Left hindlimb (tissue), 1 donor: ENCODE measurements at regions not wholly inside any gene's neighbourhood (a gene's known extent, or its start where the extent isn't known, plus 50 kb on each side); places are given as distances from the start of the nearest gene placed in this dataset.
"Not testable (repeated sequence)": the region's sequence is repeated elsewhere in the genome, so short reads cannot be mapped to it uniquely, and the experiment has no call there.

ENCODE experiments used
- DNase-seq: peaks from one replicate; pipeline ENCODE4 v3.0.0-alpha.2; 2018

DNA sequence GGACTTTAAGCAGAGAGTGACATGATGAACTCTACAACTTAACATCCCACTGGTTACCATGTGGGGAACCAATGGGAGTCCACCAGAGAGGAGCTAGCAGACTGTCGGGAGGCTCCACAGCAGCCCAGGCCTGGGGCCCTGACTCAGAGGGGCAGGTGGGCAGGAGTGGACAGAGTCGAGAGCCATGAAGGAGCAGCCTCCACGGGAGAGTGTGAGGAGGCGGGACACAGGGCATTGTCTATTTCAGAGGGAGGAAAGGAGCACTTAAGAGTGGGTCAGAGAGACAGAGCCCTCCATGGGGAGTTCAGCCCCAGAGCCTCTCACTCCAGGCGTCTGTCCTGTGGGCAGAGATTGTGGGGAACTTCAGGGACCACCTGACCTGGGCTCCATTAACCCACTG, 118.7 kb downstream of the CYP26B1 start:
- DNase-seq = no peak

DNA sequence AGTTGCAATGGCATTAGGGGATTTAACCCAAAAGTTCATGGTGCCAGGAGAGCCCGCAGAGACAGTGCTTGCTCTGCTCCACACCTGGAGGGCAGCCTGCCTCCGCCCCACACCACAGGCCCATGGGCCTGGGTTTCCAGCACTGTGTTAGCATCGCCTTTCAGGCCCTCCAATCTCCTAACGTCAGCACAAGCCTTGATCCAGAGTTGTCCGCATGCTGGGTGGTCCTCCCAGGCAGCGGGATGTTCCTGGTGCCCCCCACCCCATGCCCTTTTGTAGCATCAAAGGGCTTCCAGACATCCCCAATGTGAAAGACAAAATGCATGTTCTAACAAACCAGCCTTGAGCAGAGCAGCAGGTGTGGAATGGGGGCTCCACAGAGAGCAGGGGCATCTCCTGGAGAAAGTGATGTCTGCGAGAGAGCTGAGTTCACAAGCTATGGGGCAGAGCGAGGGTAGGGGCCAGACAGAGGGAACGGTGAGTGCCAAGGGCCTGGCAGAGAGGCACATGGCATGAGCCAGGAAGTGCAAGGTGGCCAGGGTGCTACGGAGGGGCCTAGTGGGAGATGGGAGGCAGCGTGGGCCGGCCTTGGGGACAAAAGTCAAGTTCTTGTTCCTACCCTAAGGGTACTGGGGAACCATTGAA, 119.2 kb downstream of the CYP26B1 start:
- no peak for DNase-seq

- DNase-seq = no peak
These were observed 120.1 kb downstream of the CYP26B1 start for GRCh38 chr2:72027426-72028161.

- no peak for DNase-seq
These were observed 120.7 kb downstream of the CYP26B1 start for GRCh38 chr2:72026819-72027425.

DNA sequence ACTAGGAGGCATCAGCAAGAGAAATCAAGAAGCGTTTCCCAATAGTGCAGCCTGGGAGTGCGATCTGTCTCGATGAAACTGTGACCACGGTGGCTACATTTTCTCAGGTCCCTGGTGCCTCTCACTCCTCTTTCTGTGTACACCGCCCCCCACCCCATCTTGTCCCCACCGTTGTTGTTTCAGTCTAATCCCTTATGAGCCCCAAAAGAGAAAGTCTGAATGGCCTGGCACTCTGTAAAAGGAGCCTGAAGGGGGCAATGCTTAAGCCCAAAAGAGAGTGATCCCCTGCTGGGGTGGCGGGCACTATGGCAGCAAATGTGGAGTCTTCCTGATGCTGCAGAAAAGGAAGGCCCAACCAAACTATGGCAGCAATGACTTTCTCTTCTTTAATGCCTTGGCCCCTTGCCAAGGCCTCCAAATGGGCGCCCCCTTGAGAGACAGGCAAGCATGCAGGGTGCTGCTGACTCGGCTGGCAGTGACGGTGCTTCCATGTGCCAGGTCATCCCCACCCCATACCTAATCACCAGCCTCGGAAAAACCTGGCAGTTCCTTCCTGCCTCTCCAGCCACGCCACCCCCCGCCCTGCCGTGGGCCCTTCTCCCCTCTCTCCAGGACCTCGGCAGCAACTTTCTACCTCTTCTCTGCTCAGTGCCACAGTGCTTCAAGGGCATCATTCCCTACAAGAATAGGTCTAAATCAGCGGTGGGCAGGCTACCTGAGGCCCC, 123.0 kb downstream of the CYP26B1 start:
- no peak for DNase-seq

DNA sequence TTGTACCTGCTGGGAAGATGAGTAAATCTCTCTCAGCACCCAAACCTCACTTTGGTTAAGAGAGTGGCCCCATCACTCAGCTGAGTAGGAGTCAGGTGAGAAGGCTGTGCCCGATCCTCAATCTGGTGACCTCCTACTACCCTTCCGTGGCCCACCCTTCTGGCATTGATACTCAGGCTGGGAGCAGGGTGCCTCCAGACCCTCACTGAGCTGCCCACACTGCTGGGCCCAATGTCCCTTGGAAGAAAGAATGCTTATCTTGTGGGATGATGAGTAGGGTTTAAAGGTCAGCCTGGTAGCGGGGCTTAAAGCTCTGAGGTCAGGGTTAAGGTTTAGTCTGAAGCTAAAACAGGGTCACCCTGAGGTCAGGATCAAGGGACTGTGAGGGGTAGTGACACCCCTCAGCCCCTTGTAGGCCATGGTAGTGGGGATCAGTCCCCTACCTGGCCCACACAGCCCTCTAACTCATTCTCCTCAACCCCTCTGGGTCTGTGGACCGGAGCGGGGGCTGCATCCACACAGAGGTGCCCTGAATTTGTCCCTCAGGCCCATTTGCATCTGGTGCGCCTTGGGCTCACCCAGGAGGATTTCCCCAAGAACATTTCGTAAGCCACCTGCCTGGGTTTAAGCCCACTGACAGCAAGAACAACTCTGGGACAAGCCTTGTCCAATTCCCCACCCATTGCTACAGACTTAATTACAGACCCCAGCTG, 123.8 kb downstream of the CYP26B1 start:
- no peak for DNase-seq

DNA sequence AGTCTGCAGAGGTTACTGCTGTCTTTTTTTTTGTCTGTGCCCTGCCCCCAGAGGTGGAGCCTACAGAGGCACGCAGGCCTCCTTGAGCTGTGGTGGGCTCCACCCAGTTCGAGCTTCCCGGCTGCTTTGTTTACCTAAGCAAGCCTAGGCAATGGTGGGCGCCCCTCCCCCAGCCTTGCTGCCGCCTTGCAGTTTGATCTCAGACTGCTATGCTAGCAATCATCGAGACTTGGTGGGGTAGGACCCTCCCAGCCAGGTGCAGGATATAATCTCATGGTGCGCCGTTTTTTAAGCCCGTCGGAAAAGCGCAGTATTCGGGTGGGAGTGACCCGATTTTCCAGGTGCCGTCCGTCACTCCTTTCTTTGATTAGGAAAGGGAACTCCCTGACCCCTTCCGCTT, 126.3 kb downstream of the CYP26B1 start:
- DNase-seq = not testable (repeated sequence)

GRCh38 chr2:72015266-72015665, 132.4 kb downstream of the CYP26B1 start:
- no peak for DNase-seq

DNA sequence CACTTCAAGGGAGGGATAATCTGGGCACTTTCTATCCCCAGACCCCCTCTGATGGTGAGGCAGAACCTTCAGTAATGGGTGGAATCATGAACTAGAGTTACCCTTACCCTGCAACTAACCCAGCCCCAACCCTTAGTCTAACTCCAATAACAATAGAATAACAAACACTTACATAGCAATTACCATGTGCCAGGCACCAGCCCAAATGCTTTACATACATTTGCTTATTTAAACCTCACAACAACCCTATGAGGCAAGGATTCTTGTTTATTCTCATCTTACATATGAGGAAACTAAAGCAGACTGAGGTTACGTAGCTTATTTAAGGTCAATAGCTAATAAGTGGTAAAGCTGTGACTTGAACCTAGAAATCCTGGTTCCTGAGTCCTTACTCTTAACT, 132.8 kb downstream of the CYP26B1 start:
- DNase-seq = no peak

DNA sequence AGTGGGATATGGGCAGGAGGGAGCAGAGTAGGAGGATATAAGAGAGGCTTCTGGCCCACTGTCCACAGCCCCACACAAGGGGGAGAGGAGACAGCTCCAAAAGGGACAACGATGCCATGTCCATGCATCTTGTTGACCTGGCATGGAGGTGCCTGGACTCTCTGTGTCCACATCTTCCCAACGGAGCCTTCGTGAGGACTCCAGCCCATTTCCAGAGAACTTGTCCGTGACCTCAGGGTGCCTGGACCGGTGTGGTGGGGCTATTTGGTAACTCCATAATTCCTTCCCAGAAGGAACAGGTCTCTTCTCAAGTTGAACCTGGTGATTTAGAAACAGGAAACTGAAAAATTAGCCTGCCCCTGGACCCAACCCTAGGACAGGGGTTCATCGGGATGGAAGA, 133.9 kb downstream of the CYP26B1 start:
- DNase-seq = no peak

DNA sequence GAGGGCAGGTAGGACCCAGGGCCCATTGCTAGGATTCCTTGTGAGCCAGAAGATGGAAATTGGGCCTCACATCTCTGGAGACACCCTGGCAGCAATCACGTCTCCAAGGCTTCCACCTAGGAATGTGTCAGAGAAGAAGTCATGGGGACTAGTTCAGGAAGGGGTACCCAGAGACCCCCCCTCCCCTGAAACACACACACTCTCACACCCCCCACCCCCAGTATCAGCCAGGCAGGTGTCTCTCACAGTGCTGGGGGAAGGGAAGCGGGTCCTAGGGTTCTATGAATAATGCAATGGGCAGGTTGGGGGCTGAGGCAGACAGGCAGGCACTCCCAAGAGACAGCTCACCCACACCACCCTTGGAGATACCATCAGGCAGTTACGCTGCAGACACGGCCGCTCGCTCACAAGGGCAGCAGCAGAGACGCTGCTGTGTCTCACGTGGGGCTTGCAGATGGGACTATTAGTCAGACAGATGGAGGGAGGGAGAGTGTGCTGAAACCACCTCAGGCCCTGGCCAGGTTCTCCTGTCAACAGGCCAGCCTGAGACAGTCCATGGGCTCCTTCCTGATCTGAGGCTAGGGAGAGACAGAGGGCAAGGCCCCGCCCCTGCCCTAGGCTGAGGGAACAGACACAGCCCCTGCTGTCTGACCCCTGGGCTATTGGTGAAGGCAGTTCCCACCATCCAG, 134.6 kb downstream of the CYP26B1 start:
- DNase-seq = no peak

DNA sequence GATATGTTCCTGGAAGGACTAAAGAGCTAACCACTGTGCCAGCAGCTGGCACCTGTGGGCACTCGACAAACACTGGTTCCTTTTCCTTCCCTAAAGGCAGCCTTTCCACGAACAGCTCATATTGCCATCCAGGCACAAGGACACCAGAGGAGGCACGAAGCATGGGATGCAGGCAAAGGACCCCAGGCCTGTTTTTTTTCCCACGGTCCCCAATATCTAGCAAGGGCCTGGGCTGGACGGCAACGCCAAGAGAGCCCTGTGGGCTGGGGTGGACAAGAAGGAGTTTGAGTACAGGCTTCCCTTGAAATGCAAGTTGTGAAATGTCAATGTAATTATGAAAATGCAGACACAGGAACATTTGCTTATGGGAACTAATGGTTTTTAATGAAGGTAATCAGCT, 135.9 kb downstream of the CYP26B1 start:
- no peak for DNase-seq

DNA sequence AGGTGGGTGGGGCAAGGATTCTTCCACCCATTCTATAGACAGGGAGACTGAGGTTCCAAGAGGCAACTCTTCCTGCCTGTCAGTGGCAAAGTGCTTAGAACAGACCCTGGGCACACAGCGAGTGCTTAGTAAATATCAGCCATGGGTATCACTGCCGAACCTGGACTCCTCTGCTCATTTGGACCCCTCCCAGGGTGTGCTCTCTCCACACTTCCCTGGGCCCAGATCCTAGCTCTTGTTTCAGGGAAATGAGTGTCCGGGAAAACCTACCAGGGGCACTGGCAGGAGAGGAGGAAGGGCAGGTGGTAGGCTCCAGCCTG, 136.3 kb downstream of the CYP26B1 start:
- DNase-seq = no peak

GRCh38 chr2:72010647-72011369, 136.9 kb downstream of the CYP26B1 start:
- no peak for DNase-seq

GRCh38 chr2:72008608-72009007, 139.1 kb downstream of the CYP26B1 start:
- no peak for DNase-seq

- no peak for DNase-seq
These were observed 140.3 kb downstream of the CYP26B1 start for GRCh38 chr2:72007402-72007801.

GRCh38 chr2:72006188-72006736, 141.4 kb downstream of the CYP26B1 start:
- no peak for DNase-seq

DNA sequence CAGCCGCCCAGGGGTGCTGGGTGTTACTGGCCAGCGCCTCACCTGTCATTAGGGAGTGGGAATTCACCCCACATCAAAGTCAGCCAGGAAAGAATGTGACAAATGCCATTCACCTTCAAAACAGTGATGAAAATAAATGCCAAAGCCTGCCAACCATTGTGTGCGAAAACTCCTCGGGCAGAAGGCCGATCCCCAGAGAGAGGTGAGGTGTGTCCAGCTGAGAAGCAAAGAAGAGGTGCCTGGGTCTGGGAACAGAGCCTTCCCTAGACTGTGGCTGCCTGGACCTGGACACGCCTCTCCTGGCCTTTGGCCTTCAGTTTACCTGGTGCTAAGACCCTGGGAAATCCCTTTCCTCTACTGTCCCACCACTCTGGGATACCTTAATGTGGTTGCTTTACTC, 142.7 kb downstream of the CYP26B1 start:
- no peak for DNase-seq

DNA sequence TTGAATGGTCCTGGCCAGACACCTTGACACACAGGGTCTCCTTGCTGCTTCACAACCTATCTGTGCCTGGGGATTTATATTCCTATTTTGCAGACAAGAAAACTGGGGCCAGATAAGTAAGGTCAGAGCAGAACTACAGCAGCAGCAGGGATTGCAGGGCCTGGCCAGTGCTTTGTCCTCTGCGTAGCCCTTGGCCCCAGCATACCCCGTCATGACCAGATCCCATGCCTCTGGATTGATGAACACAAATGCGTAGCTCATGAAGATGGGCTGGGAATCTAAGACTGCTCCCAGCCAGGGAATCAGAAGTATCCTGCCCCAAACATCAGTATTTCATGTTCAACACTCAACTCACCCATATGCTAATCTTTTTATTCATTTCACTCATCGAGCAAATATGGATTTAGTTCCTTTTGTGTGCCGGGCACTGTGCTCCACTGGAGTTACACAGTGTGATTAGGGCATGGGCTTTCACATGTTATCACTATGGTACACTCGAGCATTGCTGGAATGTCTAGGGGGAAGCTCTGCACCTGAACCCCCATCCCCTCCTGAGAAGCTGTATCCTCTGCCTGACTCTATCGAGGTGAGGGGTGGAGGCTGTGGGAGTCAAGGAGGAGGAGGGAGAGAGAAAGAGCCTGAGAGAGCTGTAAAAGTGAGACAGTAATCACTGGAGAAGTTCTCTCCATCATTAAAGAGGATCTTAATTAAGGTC, 143.3 kb downstream of the CYP26B1 start:
- no peak for DNase-seq

- DNase-seq = no peak
These were observed 143.9 kb downstream of the CYP26B1 start for GRCh38 chr2:72003796-72004195.

DNA sequence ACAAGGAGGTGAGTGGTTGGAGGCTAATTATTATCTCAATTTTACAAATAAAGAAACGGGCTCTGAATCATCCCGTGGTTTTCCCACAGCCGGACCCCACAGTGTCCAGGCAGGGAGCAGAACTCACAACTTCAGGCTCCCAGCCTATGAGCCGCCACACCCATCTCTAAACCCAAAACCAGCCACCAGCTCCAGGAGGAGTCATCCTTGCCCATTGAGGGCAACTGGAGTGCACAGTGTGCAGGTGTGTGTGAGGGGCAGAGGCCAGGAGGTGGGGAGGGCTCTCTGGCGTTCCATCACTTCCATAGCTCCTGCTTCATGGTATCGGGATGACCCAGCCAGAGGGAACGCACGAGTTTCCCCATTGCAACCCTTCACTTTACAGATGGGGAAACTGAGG, 144.5 kb downstream of the CYP26B1 start:
- no peak for DNase-seq
